OCI-LY3 (cell line): ENCODE measurements at regions not wholly inside any gene's neighbourhood (a gene's known extent, or its start where the extent isn't known, plus 50 kb on each side); places are given as distances from the start of the nearest gene placed in this dataset.

Source experiments
- CTCF ChIP-seq: fragments of 200-600, 300-600 bp; sonication (generic); IDR thresholded peaks from 2 replicates; pipeline ENCODE4 v1.5.1; 2014; ENCODE audit warnings: antibody characterized with exemption, low read length, low read depth
- EZH2phosphoT487 ChIP-seq: fragments of 200-600 bp; shearing (Covaris generic); IDR thresholded peaks from 2 replicates; pipeline ENCODE4 v1.6.1; 2018; ENCODE audit warnings: antibody characterized with exemption, mixed run types, low read depth

GRCh38 chr11:108994887-108995286 is 330.0 kb downstream of the DDX10 start:
- no peak for TF ChIP-seq CTCF
- no peak for TF ChIP-seq EZH2phosphoT487
